ENCODE measurements at regions not wholly inside any gene's neighbourhood (a gene's known extent, or its start where the extent isn't known, plus 50 kb on each side); places are given as distances from the start of the nearest gene placed in this dataset.

DNA sequence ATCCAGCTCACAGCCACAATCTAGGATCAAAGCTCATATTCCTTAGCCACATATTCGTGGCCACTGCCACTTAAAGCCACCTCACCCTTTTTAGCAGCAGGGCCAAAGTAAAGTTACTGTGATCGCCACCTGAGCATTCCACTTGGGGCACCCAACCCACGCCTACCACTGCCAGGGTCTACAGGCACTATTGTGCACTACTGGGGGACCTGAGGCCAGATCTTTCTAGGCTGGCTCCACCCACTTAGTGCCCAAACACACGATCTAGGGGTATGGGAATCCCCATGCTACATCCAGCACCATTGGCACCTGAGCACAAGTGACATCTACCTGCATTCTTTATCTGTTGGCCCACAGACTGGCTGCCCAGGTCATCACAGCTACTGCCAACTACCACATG lies 517.9 kb upstream of the PRR20A start:
- TF ChIP-seq, protein P1, sequence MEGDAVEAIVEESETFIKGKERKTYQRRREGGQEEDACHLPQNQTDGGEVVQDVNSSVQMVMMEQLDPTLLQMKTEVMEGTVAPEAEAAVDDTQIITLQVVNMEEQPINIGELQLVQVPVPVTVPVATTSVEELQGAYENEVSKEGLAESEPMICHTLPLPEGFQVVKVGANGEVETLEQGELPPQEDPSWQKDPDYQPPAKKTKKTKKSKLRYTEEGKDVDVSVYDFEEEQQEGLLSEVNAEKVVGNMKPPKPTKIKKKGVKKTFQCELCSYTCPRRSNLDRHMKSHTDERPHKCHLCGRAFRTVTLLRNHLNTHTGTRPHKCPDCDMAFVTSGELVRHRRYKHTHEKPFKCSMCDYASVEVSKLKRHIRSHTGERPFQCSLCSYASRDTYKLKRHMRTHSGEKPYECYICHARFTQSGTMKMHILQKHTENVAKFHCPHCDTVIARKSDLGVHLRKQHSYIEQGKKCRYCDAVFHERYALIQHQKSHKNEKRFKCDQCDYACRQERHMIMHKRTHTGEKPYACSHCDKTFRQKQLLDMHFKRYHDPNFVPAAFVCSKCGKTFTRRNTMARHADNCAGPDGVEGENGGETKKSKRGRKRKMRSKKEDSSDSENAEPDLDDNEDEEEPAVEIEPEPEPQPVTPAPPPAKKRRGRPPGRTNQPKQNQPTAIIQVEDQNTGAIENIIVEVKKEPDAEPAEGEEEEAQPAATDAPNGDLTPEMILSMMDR (IDR thresholded peaks at IDR 0.05; ENCODE audit: insufficient read depth, low read depth, low read length), result no peak
- no peak for TF ChIP-seq EZH2 (IDR thresholded peaks at IDR 0.05; ENCODE audit: insufficient read depth, low read length)

Data from astrocyte (in vitro differentiated cells and primary cell).